H1 (cell line): ENCODE measurements at regions not wholly inside any gene's neighbourhood (a gene's known extent, or its start where the extent isn't known, plus 50 kb on each side); places are given as distances from the start of the nearest gene placed in this dataset.

Experiments used
- CTCF ChIA-PET: fragments of 300-600 bp; sonication (Branson Sonifier 250); formaldehyde crosslinking; loops from one replicate; lab custom pipeline; 2021; ENCODE audit not compliant: partially characterized antibody; lab: Charles Lee
- POLR2A ChIA-PET: fragments of 300-600 bp; sonication (Branson Sonifier 250); formaldehyde crosslinking; loops from one replicate; lab custom pipeline; 2021; ENCODE audit warnings: inconsistent platforms; ENCODE audit not compliant: partially characterized antibody; lab: Charles Lee
- DNase-seq, 2 experiments: peaks; one replicate each; pipeline versions ENCODE4 v3.0.0 to v3.0.0-alpha.2; 2010 to 2022; ENCODE audit warnings: low spot score in 2 of 2, low read depth in 1 of 2, mixed read lengths in 1 of 2
- FAIRE-seq: peaks from 2 replicates; lab custom pipeline; 2011; peaks lifted over from hg19 to GRCh38; lab: Jason Lieb, UNC
- H2AFZ ChIP-seq: 2 replicates; pipeline ENCODE4 v1.8.1; 2012; ENCODE audit warnings: low read length, inconsistent platforms
- H2AK5ac ChIP-seq: 2 replicates; pipeline ENCODE4 v1.6.1; 2013; ENCODE audit warnings: low read depth, low read length
- H2BK120ac ChIP-seq: replicated peaks from 2 replicates; pipeline ENCODE3; 2013; ENCODE audit warnings: low read depth, low read length, inconsistent platforms
- H2BK12ac ChIP-seq: 2 replicates; pipeline ENCODE4 v1.6.1; 2013; ENCODE audit warnings: low read depth, low read length
- H2BK15ac ChIP-seq: 2 replicates; pipeline ENCODE4 v1.6.1; 2013; ENCODE audit warnings: low read length
- H2BK20ac ChIP-seq: 2 replicates; pipeline ENCODE4 v1.6.1; 2013; ENCODE audit warnings: low read length
- H2BK5ac ChIP-seq: 2 replicates; pipeline ENCODE4 v1.6.1; 2013; ENCODE audit warnings: low read depth, low read length
- H3K14ac ChIP-seq: 2 replicates; pipeline ENCODE4 v1.6.1; 2013; ENCODE audit warnings: inconsistent platforms; ENCODE audit not compliant: insufficient read length
- H3K18ac ChIP-seq: 2 replicates; pipeline ENCODE4 v1.6.1; 2013; ENCODE audit warnings: low read length; ENCODE audit errors: extremely low read depth
- H3K23ac ChIP-seq: 2 replicates; pipeline ENCODE4 v1.6.1; 2013; ENCODE audit warnings: inconsistent platforms; ENCODE audit not compliant: insufficient read length
- H3K23me2 ChIP-seq: 2 replicates; pipeline ENCODE4 v1.6.1; 2013; ENCODE audit warnings: low read depth, low read length
- H3K27ac ChIP-seq: 2 replicates; pipeline ENCODE4 v1.6.1; 2011; ENCODE audit warnings: low read depth, low read length, inconsistent platforms
- H3K27me3 ChIP-seq, 4 experiments: replicated peaks in 1 of 4; 1 replicate in 1 of 4; 2 replicates in 3 of 4; pipeline versions ENCODE4 v1.6.1 to v1.8.1; 2011 to 2013; ENCODE audit warnings: low read length in 3 of 4, mild to moderate bottlenecking in 3 of 4, inconsistent platforms in 2 of 4, mixed read lengths in 2 of 4, moderate library complexity in 1 of 4; ENCODE audit not compliant: control insufficient read depth in 3 of 4, insufficient read depth in 3 of 4; ENCODE audit errors: extremely low read depth in 1 of 4
- H3K36me3 ChIP-seq, 4 experiments: 2 replicates each; pipeline versions ENCODE4 v1.6.1 to v1.8.1; 2011 to 2013; ENCODE audit warnings: mild to moderate bottlenecking in 4 of 4, low read length in 3 of 4, moderate library complexity in 2 of 4, control low read depth in 1 of 4, inconsistent platforms in 1 of 4; ENCODE audit not compliant: insufficient read depth in 4 of 4, control insufficient read depth in 2 of 4
- H3K4ac ChIP-seq: replicated peaks from 2 replicates; pipeline ENCODE3; 2013; ENCODE audit warnings: low read length, low read depth, mixed read lengths, inconsistent platforms; ENCODE audit not compliant: insufficient read length
- H3K4me1 ChIP-seq, 4 experiments: replicated peaks in 1 of 4; 1 replicate in 1 of 4; 2 replicates in 3 of 4; pipeline versions ENCODE4 v1.6.1 to v1.8.1; 2011 to 2013; ENCODE audit warnings: low read length in 3 of 4, inconsistent platforms in 2 of 4, mixed read lengths in 1 of 4; ENCODE audit not compliant: insufficient read depth in 4 of 4, control insufficient read depth in 3 of 4
- H3K4me2 ChIP-seq, 2 experiments: 2 replicates each; pipeline versions ENCODE4 v1.6.1 to v1.8.1; 2011 to 2013; ENCODE audit warnings: low read depth in 2 of 2, low read length in 2 of 2, control low read depth in 1 of 2, inconsistent platforms in 1 of 2, mild to moderate bottlenecking in 1 of 2; ENCODE audit not compliant: insufficient read depth in 1 of 2
- H3K4me3 ChIP-seq, 4 experiments: fragments of 200-600, 300-600 bp in 1 of 4; sonication (generic), shearing (Covaris generic), sonication (Bioruptor Twin) in 1 of 4; 2 replicates each; pipeline versions ENCODE4 v1.5.1 to v1.8.1; 2011 to 2016; ENCODE audit warnings: low read length in 4 of 4, low read depth in 3 of 4, control low read depth in 2 of 4, inconsistent platforms in 2 of 4, mild to moderate bottlenecking in 2 of 4, mixed read lengths in 1 of 4, moderate library complexity in 1 of 4; ENCODE audit not compliant: insufficient read depth in 2 of 4; ENCODE audit errors: extremely low read depth in 1 of 4
- H3K56ac ChIP-seq: replicated peaks from 2 replicates; pipeline ENCODE3; 2013; ENCODE audit warnings: low read depth, mild to moderate bottlenecking, mixed read lengths, low read length, inconsistent platforms; ENCODE audit not compliant: insufficient read length
- H3K79me1 ChIP-seq: 2 replicates; pipeline ENCODE4 v1.6.1; 2013; ENCODE audit warnings: low read depth, low read length, control low read depth
- H3K79me2 ChIP-seq, 2 experiments: 2 replicates each; pipeline versions ENCODE4 v1.6.1 to v1.8.1; 2012 to 2013; ENCODE audit warnings: low read length in 2 of 2, mild to moderate bottlenecking in 2 of 2, inconsistent platforms in 1 of 2; ENCODE audit not compliant: insufficient read depth in 2 of 2, control insufficient read depth in 1 of 2
- H3K9ac ChIP-seq, 4 experiments: replicated peaks in 1 of 4; 1 replicate in 1 of 4; 2 replicates in 3 of 4; pipeline versions ENCODE4 v1.6.1 to v1.8.1; 2011 to 2013; ENCODE audit warnings: low read depth in 3 of 4, low read length in 3 of 4, control low read depth in 2 of 4, mild to moderate bottlenecking in 2 of 4, moderate library complexity in 2 of 4, inconsistent platforms in 1 of 4; ENCODE audit errors: extremely low read depth in 1 of 4
- H3K9me3 ChIP-seq, 2 experiments: 2 replicates each; pipeline versions ENCODE4 v1.6.1 to v1.8.1; 2012 to 2013; ENCODE audit warnings: mild to moderate bottlenecking in 2 of 2, moderate library complexity in 2 of 2, control low read depth in 1 of 2, inconsistent platforms in 1 of 2, low read depth in 1 of 2, low read length in 1 of 2, mixed read lengths in 1 of 2; ENCODE audit not compliant: insufficient read depth in 2 of 2
- H4K20me1 ChIP-seq, 2 experiments: replicated peaks in 1 of 2; 2 replicates each; pipeline versions ENCODE3 to v1.8.1; 2011 to 2013; ENCODE audit warnings: inconsistent platforms in 2 of 2, low read length in 2 of 2, mild to moderate bottlenecking in 1 of 2; ENCODE audit not compliant: insufficient read depth in 2 of 2, control insufficient read depth in 1 of 2
- H4K5ac ChIP-seq: 2 replicates; pipeline ENCODE4 v1.6.1; 2013; ENCODE audit warnings: low read length, low read depth, mixed read lengths, inconsistent platforms; ENCODE audit not compliant: insufficient read length
- H4K8ac ChIP-seq: 2 replicates; pipeline ENCODE4 v1.8.0; 2013; ENCODE audit warnings: mild to moderate bottlenecking, moderate library complexity, low read length, inconsistent platforms; ENCODE audit not compliant: insufficient read depth; ENCODE audit errors: extremely low read depth
- H4K91ac ChIP-seq: replicated peaks from 2 replicates; pipeline ENCODE3; 2013; ENCODE audit warnings: low read length, mixed read lengths, inconsistent platforms; ENCODE audit not compliant: insufficient read length
- ATF2 ChIP-seq: IDR thresholded peaks from 2 replicates; pipeline ENCODE4 v1.6.1; 2012; ENCODE audit warnings: low read length, inconsistent platforms
- BACH1 ChIP-seq: IDR thresholded peaks from 2 replicates; pipeline ENCODE4 v1.6.1; 2012; ENCODE audit warnings: low read length, improper control_type of control experiment
- CHD2 ChIP-seq: IDR thresholded peaks from 2 replicates; pipeline ENCODE4 v1.6.1; 2012; ENCODE audit warnings: low read length, improper control_type of control experiment
- CTCF ChIP-seq, 3 experiments: IDR thresholded peaks; 1 replicate in 2 of 3; 2 replicates in 1 of 3; pipeline versions ENCODE4 v1.5.1 to v1.6.1; 2011; ENCODE audit warnings: low read length in 3 of 3, mild to moderate bottlenecking in 3 of 3, inconsistent platforms in 2 of 3, low read depth in 1 of 3, moderate library complexity in 1 of 3; ENCODE audit not compliant: insufficient read depth in 1 of 3; ENCODE audit errors: control extremely low read depth in 1 of 3
- E2F6 ChIP-seq: IDR thresholded peaks from 2 replicates; pipeline ENCODE4 v1.6.1; 2012; ENCODE audit warnings: inconsistent platforms
- KDM1A ChIP-seq: fragments of 200-600, 300-600 bp; sonication (generic); IDR thresholded peaks from 2 replicates; pipeline ENCODE4 v1.7.1; 2016; ENCODE audit warnings: mild to moderate bottlenecking, low read length, borderline replicate concordance
- MAFK ChIP-seq: IDR thresholded peaks from 2 replicates; pipeline ENCODE4 v1.6.1; 2012; ENCODE audit warnings: low read depth, mild to moderate bottlenecking, improper control_type of control experiment, low read length
- SIN3A ChIP-seq, 2 experiments: IDR thresholded peaks in 1 of 2; conservative IDR thresholded peaks in 1 of 2; 2 replicates each; pipeline ENCODE4 v1.6.1; 2011 to 2012; ENCODE audit warnings: low read length in 2 of 2, improper control_type of control experiment in 1 of 2, low read depth in 1 of 2, mild to moderate bottlenecking in 1 of 2
- SIRT6 ChIP-seq: IDR thresholded peaks from one replicate; pipeline ENCODE4 v1.7.1; 2012; ENCODE audit warnings: low read length, inconsistent platforms
- TAF1 ChIP-seq: IDR thresholded peaks from 2 replicates; pipeline ENCODE4 v1.6.1; 2011; ENCODE audit warnings: mild to moderate bottlenecking, low read depth, low read length
- WGBS, 2 experiments: shearing (Covaris generic) in 1 of 2; methylation state at CpG; one replicate each; pipeline versions ENCODE4 v1.1.6 to v1.1.7; 2013 to 2015; ENCODE audit warnings: low lambda C conversion rate in 2 of 2, mixed read lengths in 2 of 2, inconsistent platforms in 1 of 2, low coverage in 1 of 2, missing lambda C conversion rate in 1 of 2; ENCODE audit not compliant: insufficient replicate concordance in 2 of 2, insufficient coverage in 1 of 2, insufficient read length in 1 of 2; ENCODE audit errors: extremely low coverage in 1 of 2, missing lambda C conversion rate in 1 of 2; 5-methylcytosine and 5-hydroxymethylcytosine counted together

- H3K23me2 ChIP-seq, result no peaks in the 10 kb centered on the region
- ChIA-PET CTCF (no interaction called here), POLR2A (no interaction called here)
- 45 to 92% methylated on average over 1 to 2 of the region's 2 CpGs for WGBS, 2 experiments
- H3K9me3 ChIP-seq, result no peaks in the 10 kb centered on the region
- no peak overlapping the region for H2AK5ac ChIP-seq
- DNase-seq (no peak), FAIRE-seq (no peak)
- H3K14ac ChIP-seq, result no peak overlapping the region
- H2BK5ac ChIP-seq, result no peak overlapping the region
- H3K4ac ChIP-seq, result no peak overlapping the region
- H3K79me2 ChIP-seq, result no peaks in the 10 kb centered on the region
- H3K4me2 ChIP-seq, result no peak overlapping the region
- H2BK15ac ChIP-seq, result no peak overlapping the region
- H4K91ac ChIP-seq, result no peak overlapping the region
- H4K5ac ChIP-seq, result no peak overlapping the region
- no peak overlapping the region for H3K27ac ChIP-seq
- H4K8ac ChIP-seq, result no peak overlapping the region
- H3K9ac ChIP-seq, result no peak overlapping the region
- no peaks in the 10 kb centered on the region for H3K27me3 ChIP-seq
- H3K4me3 ChIP-seq, result no peak overlapping the region
- H3K18ac ChIP-seq, result no peak overlapping the region
- no peak overlapping the region for H2AFZ ChIP-seq
- no peaks in the 10 kb centered on the region for H3K36me3 ChIP-seq
- H3K56ac ChIP-seq, result no peak overlapping the region
- H3K4me1 ChIP-seq, result no peaks in the 10 kb centered on the region
- no peaks in the 10 kb centered on the region for H4K20me1 ChIP-seq
- no peak overlapping the region for H3K23ac ChIP-seq
- no peak overlapping the region for H2BK120ac ChIP-seq
- no peak overlapping the region for H2BK12ac ChIP-seq
- H2BK20ac ChIP-seq, result no peak overlapping the region
- no peaks in the 10 kb centered on the region for H3K79me1 ChIP-seq
- TF ChIP-seq ATF2 (no peak), TAF1 (no peak), SIRT6 (no peak), MAFK (no peak), CHD2 (no peak), E2F6 (no peak), KDM1A (no peak), SIN3A (conservative IDR thresholded peaks at IDR 0.05 in 1 of 2, IDR thresholded peaks at IDR 0.05 in 1 of 2; ENCODE audit: low read depth in 1 of 2, low read length in 2 of 2) (no peak), BACH1 (no peak), CTCF (IDR thresholded peaks at IDR 0.05; ENCODE audit: control extremely low read depth in 1 of 3, insufficient read depth in 1 of 3, low read depth in 1 of 3, low read length in 3 of 3) (no peak)
These were observed 164.0 kb downstream of the SMARCA1 start for GRCh38 chrX:129359269-129359668.
